A673 (cell line): ENCODE measurements at regions not wholly inside any gene's neighbourhood (a gene's known extent, or its start where the extent isn't known, plus 50 kb on each side); places are given as distances from the start of the nearest gene placed in this dataset.

Experiments used
- BruUV-seq: library from RNA; stranded (reverse); fragments of 400-500 nt; replicated peaks from 2 replicates; lab custom pipeline; 2021; lab: Mats Ljungman, UMichigan
- CTCF ChIA-PET: fragments of 300-600 bp; sonication (Branson Sonifier 250); formaldehyde crosslinking; loops from one replicate; lab custom pipeline; 2022; ENCODE audit warnings: antibody characterized with exemption; lab: Charles Lee
- POLR2A ChIA-PET: fragments of 300-600 bp; sonication (Branson Sonifier 250); formaldehyde crosslinking; loops from one replicate; lab custom pipeline; 2022; ENCODE audit warnings: antibody characterized with exemption; ENCODE audit not compliant: low non-redundant PET; lab: Charles Lee
- DNase-seq: peaks from one replicate; pipeline ENCODE4 v3.0.0-alpha.2; 2015; ENCODE audit warnings: low spot score
- H3K27ac ChIP-seq: fragments of 200-600 bp; sonication (generic); 2 replicates; pipeline ENCODE4 v1.5.1; 2016; ENCODE audit warnings: mixed run types, low read depth, mild to moderate bottlenecking, mixed read lengths, antibody characterized with exemption, low read length; ENCODE audit not compliant: poor library complexity, severe bottlenecking
- H3K27me3 ChIP-seq: fragments of 200-600 bp; sonication (generic); replicated peaks from 2 replicates; pipeline ENCODE4 v1.6.1; 2017; ENCODE audit warnings: mixed run types, low read depth, mild to moderate bottlenecking, mixed read lengths, antibody characterized with exemption, low read length; ENCODE audit not compliant: insufficient read depth, poor library complexity
- H3K36me3 ChIP-seq: fragments of 200-600 bp; sonication (generic); 2 replicates; pipeline ENCODE4 v1.6.1; 2016; ENCODE audit warnings: mixed run types, mild to moderate bottlenecking, mixed read lengths, antibody characterized with exemption, low read length; ENCODE audit not compliant: insufficient read depth, poor library complexity, severe bottlenecking
- H3K4me1 ChIP-seq: fragments of 200-600 bp; sonication (generic); 2 replicates; pipeline ENCODE4 v1.6.1; 2017; ENCODE audit warnings: mixed run types, mild to moderate bottlenecking, mixed read lengths, antibody characterized with exemption, low read length; ENCODE audit not compliant: insufficient read depth, poor library complexity, severe bottlenecking
- H3K4me3 ChIP-seq: fragments of 200-600 bp; sonication (generic); 2 replicates; pipeline ENCODE4 v1.5.1; 2016; ENCODE audit warnings: low read depth, mixed run types, mild to moderate bottlenecking, mixed read lengths, low read length; ENCODE audit not compliant: poor library complexity, severe bottlenecking
- H3K9me3 ChIP-seq: fragments of 200-600 bp; sonication (generic); 2 replicates; pipeline ENCODE4 v1.6.1; 2016; ENCODE audit warnings: mixed run types, low read depth, mild to moderate bottlenecking, mixed read lengths, antibody characterized with exemption, low read length; ENCODE audit not compliant: poor library complexity, severe bottlenecking
- EZH2 ChIP-seq: fragments of 200-600 bp; sonication (generic); IDR thresholded peaks from 2 replicates; pipeline ENCODE4 v1.6.1; 2017; ENCODE audit warnings: borderline replicate concordance, low read depth, mild to moderate bottlenecking, mixed read lengths, antibody characterized with exemption, low read length; ENCODE audit not compliant: poor library complexity, severe bottlenecking
- intact Hi-C: fragments of 100-400 bp; cut with micrococcal nuclease; formaldehyde crosslinking; loops from one replicate; pipeline ENCODE4 v1.10.0; 2022; ENCODE audit not compliant: unreplicated experiment
- TF ChIP-seq, protein P1 (sequence below): fragments of 300-800, 200-600 bp; sonication (generic); conservative IDR thresholded peaks from 2 replicates; pipeline ENCODE4 v1.5.1; 2017; ENCODE audit warnings: low read depth, mild to moderate bottlenecking, antibody characterized with exemption, low read length, moderate library complexity, mixed read lengths

GRCh38 chr5:155732587-155733376 lies 594.2 kb upstream of the SGCD start:
- H3K27ac ChIP-seq: no peak overlapping the region
- no peak overlapping the region for H3K4me3 ChIP-seq
- no peaks in the 10 kb centered on the region for H3K9me3 ChIP-seq
- intact Hi-C loops: no loop called here
- BruUV-seq: no TSS peak
- no peaks in the 10 kb centered on the region for H3K36me3 ChIP-seq
- H3K4me1 ChIP-seq: no peaks in the 10 kb centered on the region
- TF ChIP-seq, protein P1, sequence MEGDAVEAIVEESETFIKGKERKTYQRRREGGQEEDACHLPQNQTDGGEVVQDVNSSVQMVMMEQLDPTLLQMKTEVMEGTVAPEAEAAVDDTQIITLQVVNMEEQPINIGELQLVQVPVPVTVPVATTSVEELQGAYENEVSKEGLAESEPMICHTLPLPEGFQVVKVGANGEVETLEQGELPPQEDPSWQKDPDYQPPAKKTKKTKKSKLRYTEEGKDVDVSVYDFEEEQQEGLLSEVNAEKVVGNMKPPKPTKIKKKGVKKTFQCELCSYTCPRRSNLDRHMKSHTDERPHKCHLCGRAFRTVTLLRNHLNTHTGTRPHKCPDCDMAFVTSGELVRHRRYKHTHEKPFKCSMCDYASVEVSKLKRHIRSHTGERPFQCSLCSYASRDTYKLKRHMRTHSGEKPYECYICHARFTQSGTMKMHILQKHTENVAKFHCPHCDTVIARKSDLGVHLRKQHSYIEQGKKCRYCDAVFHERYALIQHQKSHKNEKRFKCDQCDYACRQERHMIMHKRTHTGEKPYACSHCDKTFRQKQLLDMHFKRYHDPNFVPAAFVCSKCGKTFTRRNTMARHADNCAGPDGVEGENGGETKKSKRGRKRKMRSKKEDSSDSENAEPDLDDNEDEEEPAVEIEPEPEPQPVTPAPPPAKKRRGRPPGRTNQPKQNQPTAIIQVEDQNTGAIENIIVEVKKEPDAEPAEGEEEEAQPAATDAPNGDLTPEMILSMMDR: no peak
- no peak for TF ChIP-seq EZH2
- ChIA-PET POLR2A (no interaction called here), CTCF (no interaction called here)
- H3K27me3 ChIP-seq: peaks cover 28% of the 10 kb centered on the region
- no peak for DNase-seq

DNA sequence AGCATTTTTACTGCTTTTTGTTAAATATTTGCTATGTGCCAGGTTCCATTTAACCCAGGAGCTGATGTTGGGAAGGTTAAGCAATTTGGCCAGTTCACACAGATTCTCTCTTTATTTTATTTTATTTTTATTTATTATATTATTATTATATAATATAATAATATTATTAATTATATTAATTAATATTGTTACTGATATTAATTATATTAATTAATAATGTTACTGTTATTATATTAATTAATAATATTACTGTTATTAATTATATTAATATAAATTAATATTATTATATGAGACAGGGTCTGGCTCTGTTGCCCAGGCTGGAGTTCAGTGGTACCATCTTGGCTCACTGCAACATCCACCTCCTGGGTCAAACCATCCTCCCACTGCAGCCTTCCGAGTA lies 593.0 kb upstream of the SGCD start:
- intact Hi-C loops: no loop called here
- TF ChIP-seq, protein P1: no peak
- TF ChIP-seq EZH2: no peak
- no peaks in the 10 kb centered on the region for H3K9me3 ChIP-seq
- H3K27me3 ChIP-seq: peaks cover 16% of the 10 kb centered on the region
- DNase-seq: no peak
- no peaks in the 10 kb centered on the region for H3K36me3 ChIP-seq
- no peaks in the 10 kb centered on the region for H3K4me1 ChIP-seq
- ChIA-PET CTCF (no interaction called here), POLR2A (no interaction called here)
- no peak overlapping the region for H3K4me3 ChIP-seq
- BruUV-seq: no TSS peak
- no peak overlapping the region for H3K27ac ChIP-seq

DNA sequence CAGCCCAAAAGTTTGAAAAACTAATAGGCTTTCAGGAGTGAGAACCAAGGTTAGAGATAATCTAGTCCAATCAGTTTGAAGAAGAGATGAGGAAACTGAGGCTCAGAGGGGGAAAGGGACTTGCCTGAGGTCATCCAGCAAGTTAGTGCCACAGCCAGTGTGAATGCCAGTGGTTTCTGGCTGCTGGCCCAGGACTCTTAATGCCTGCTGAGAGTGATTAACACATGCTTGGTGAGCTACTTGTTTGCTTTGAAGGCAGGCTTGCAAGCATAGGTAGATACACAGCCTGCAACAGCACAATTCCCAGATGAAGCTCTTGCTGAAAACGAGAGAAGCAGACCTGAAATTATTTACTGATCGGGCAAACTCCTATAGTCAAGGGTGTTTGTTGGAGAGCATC lies 591.6 kb upstream of the SGCD start:
- H3K27me3 ChIP-seq: peaks cover 3% of the 10 kb centered on the region
- no peaks in the 10 kb centered on the region for H3K36me3 ChIP-seq
- no TSS peak for BruUV-seq
- no peaks in the 10 kb centered on the region for H3K9me3 ChIP-seq
- no peak overlapping the region for H3K4me3 ChIP-seq
- DNase-seq: no peak
- H3K4me1 ChIP-seq: no peaks in the 10 kb centered on the region
- CTCF ChIA-PET: no interaction called here
- TF ChIP-seq EZH2: no peak
- TF ChIP-seq, protein P1: no peak
- no peak overlapping the region for H3K27ac ChIP-seq
- POLR2A ChIA-PET: no interaction called here
- intact Hi-C loops: no loop called here
